ENCODE measurements at regions not wholly inside any gene's neighbourhood (a gene's known extent, or its start where the extent isn't known, plus 50 kb on each side); places are given as distances from the start of the nearest gene placed in this dataset.

DNA sequence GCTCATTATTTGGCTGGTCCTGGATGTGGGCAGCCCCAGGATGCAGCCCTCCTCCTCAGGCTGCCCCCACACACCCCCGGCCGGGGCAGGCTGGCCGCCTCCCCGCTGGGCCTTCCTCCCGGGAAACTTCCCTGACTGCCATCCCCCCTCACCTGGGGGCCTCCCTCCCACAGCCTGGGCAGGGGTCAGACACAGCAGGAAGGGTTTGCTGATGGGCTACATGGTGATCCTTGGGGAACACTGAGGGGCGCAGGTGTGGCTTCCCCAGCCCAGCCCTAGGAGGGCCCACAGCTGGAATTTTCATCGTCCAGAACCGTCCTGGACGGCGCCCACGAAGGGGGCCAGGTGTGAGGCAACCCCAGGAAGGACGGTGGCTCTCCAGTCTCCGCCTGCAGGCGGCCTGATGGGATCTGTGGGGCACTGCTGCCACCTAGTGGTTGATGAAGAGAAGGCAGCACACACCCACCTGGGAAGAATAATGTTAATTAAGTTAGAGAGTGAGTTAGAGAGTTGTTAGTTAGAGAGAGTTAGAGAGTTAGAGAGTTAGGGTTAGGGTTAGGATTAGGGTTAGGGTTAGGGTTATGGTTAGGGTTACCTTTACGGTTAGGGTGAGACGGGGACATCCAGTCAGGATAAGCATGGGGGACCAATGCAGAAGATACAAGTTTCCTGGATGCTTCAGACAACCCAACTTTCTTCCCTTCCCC lies 75.9 kb upstream of the PRR5 start:
- TF ChIP-seq POLR2AphosphoS5 (IDR thresholded peaks at IDR 0.05; ENCODE audit: borderline replicate concordance, low read depth, low read length), result no peak
- TF ChIP-seq EZH2 (IDR thresholded peaks at IDR 0.05), result no peak
